IgD-negative memory B cell (primary cell): ENCODE measurements at regions not wholly inside any gene's neighbourhood (a gene's known extent, or its start where the extent isn't known, plus 50 kb on each side); places are given as distances from the start of the nearest gene placed in this dataset.

Source experiments
- H3K27ac Mint-ChIP-seq, 3 donors: one replicate each; pipeline ENCODE4 v1.8.0; 2020 to 2022; ENCODE audit warnings: mild to moderate bottlenecking in 3 of 3, mixed read lengths in 3 of 3, moderate library complexity in 1 of 3
- H3K27me3 Mint-ChIP-seq: one replicate; pipeline ENCODE4 v1.8.0; 2021; ENCODE audit warnings: mixed read lengths
- H3K36me3 Mint-ChIP-seq: one replicate; pipeline ENCODE4 v1.8.0; 2020; ENCODE audit warnings: mild to moderate bottlenecking, mixed read lengths
- H3K4me1 Mint-ChIP-seq, 3 donors: one replicate each; pipeline ENCODE4 v1.8.0; 2020 to 2022; ENCODE audit warnings: mixed read lengths in 3 of 3, mild to moderate bottlenecking in 1 of 3
- H3K4me3 Mint-ChIP-seq, 4 donors: one replicate each; pipeline ENCODE4 v1.8.0; 2020 to 2022; ENCODE audit warnings: mild to moderate bottlenecking in 4 of 4, mixed read lengths in 4 of 4, moderate library complexity in 3 of 4
- H3K9me3 Mint-ChIP-seq, 3 donors: one replicate each; pipeline ENCODE4 v1.8.0; 2020 to 2021; ENCODE audit warnings: mixed read lengths in 3 of 3, mild to moderate bottlenecking in 1 of 3

- H3K9me3 Mint-ChIP-seq = peaks cover 0 to 7% (median 2%) of the 10 kb centered on the region in 3 donors
- H3K27ac Mint-ChIP-seq = peak overlapping the region in 1 of 3 donors; percentile 49
- H3K36me3 Mint-ChIP-seq = no peaks in the 10 kb centered on the region
- H3K4me3 Mint-ChIP-seq = no peak overlapping the region
- peaks cover 0 to 3% (median 0%) of the 10 kb centered on the region in 3 donors for H3K4me1 Mint-ChIP-seq
- peaks cover 2% of the 10 kb centered on the region for H3K27me3 Mint-ChIP-seq
These were observed 150.2 kb downstream of the TNFSF13B start for GRCh38 chr13:108419768-108420167.

DNA sequence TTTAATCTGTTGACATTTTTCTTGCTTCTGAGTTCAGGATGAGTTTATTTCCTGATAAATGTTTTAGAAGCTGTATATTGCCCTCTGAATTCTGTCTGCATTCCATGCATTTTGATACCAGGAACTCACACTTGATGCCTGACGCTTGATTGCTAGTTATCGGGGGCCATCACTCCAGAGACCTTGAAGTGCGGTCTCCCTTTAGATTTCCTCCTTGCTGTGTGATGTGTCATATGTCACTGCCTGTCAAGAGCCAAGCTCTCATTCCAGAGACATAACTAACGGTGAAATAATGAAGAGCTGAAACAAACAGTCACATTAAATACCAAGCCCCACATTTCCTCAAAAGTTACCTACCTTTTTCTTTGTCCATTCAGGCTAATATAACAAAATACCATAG is 155.5 kb downstream of the TNFSF13B start:
- H3K36me3 Mint-ChIP-seq = no peaks in the 10 kb centered on the region
- H3K27ac Mint-ChIP-seq = no peak overlapping the region
- H3K4me3 Mint-ChIP-seq = no peak overlapping the region
- peaks cover 0 to 1% (median 0%) of the 10 kb centered on the region in 3 donors for H3K9me3 Mint-ChIP-seq
- peaks cover 2% of the 10 kb centered on the region for H3K27me3 Mint-ChIP-seq
- H3K4me1 Mint-ChIP-seq = peaks cover 0 to 2% (median 0%) of the 10 kb centered on the region in 3 donors

DNA sequence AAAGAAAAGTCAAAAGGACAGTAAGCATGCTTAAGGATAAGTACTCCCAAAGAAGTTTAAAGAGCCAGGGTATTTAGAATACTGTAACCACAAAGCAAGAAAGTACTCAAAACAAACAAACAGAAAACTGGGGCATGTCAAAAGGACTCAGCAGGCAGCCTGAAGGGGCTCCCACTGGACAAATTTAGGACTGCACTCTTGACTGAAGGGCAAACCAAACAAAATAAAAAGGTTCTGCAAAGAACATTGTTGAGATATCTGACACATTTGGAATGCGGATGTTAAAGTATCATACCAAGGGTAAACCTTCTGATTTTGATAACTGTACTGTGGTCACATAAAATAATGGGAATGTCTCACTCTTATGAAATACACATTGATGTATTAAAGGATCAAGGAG is 157.4 kb downstream of the TNFSF13B start:
- Mint-ChIP-seq H3K27me3 (no peaks in the 10 kb centered on the region), H3K4me1 (peaks cover 0 to 2% (median 0%) of the 10 kb centered on the region in 3 donors), H3K9me3 (peaks cover 0 to 1% (median 0%) of the 10 kb centered on the region in 3 donors), H3K4me3 (no peak overlapping the region), H3K36me3 (no peaks in the 10 kb centered on the region), H3K27ac (no peak overlapping the region)

DNA sequence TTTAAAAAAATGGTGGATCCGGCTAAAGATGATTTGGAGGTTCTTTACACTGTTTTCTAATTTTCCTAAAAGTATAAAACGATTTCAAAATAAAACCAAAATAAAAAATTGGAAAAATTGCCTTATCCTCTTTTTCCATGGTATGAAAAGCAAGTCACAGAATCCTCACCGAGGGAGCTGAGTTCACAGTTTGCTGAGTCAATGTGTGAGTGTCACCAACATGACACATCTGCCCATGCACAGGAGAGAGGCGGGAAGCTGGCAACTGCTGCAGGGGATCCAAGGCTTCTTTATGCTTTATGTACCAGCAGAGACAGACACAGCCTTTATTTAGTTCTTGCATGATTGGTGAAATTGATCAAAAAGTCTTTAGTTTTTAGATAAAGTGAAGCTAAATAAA is 157.8 kb downstream of the TNFSF13B start:
- Mint-ChIP-seq H3K27me3 (no peaks in the 10 kb centered on the region), H3K4me3 (no peak overlapping the region), H3K36me3 (no peaks in the 10 kb centered on the region), H3K4me1 (peaks cover 0 to 2% (median 0%) of the 10 kb centered on the region in 3 donors), H3K27ac (no peak overlapping the region), H3K9me3 (peaks cover 0 to 1% (median 0%) of the 10 kb centered on the region in 3 donors)

GRCh38 chr13:108428691-108429090 is 159.2 kb downstream of the TNFSF13B start:
- H3K36me3 Mint-ChIP-seq = no peaks in the 10 kb centered on the region
- H3K9me3 Mint-ChIP-seq = peaks cover 0 to 1% (median 0%) of the 10 kb centered on the region in 3 donors
- no peaks in the 10 kb centered on the region for H3K27me3 Mint-ChIP-seq
- no peak overlapping the region for H3K4me3 Mint-ChIP-seq
- H3K4me1 Mint-ChIP-seq = no peaks in the 10 kb centered on the region
- H3K27ac Mint-ChIP-seq = no peak overlapping the region

- Mint-ChIP-seq H3K4me1 (no peaks in the 10 kb centered on the region), H3K4me3 (no peak overlapping the region), H3K27me3 (no peaks in the 10 kb centered on the region), H3K27ac (no peak overlapping the region), H3K36me3 (no peaks in the 10 kb centered on the region), H3K9me3 (no peaks in the 10 kb centered on the region)
These were observed 164.6 kb downstream of the TNFSF13B start for GRCh38 chr13:108433976-108434755.

GRCh38 chr13:108435393-108436149 is 166.1 kb downstream of the TNFSF13B start:
- H3K27me3 Mint-ChIP-seq = no peaks in the 10 kb centered on the region
- no peak overlapping the region for H3K27ac Mint-ChIP-seq
- H3K9me3 Mint-ChIP-seq = no peaks in the 10 kb centered on the region
- H3K36me3 Mint-ChIP-seq = no peaks in the 10 kb centered on the region
- H3K4me3 Mint-ChIP-seq = no peak overlapping the region
- H3K4me1 Mint-ChIP-seq = no peaks in the 10 kb centered on the region

- no peaks in the 10 kb centered on the region for H3K9me3 Mint-ChIP-seq
- no peaks in the 10 kb centered on the region for H3K36me3 Mint-ChIP-seq
- no peaks in the 10 kb centered on the region for H3K27me3 Mint-ChIP-seq
- H3K27ac Mint-ChIP-seq = no peak overlapping the region
- no peak overlapping the region for H3K4me3 Mint-ChIP-seq
- H3K4me1 Mint-ChIP-seq = no peaks in the 10 kb centered on the region
These were observed 168.0 kb downstream of the TNFSF13B start for GRCh38 chr13:108437496-108437895.

GRCh38 chr13:108439556-108439955 is 170.0 kb downstream of the TNFSF13B start:
- Mint-ChIP-seq H3K4me3 (no peak overlapping the region), H3K4me1 (no peaks in the 10 kb centered on the region), H3K27me3 (no peaks in the 10 kb centered on the region), H3K36me3 (no peaks in the 10 kb centered on the region), H3K9me3 (no peaks in the 10 kb centered on the region), H3K27ac (no peak overlapping the region)

DNA sequence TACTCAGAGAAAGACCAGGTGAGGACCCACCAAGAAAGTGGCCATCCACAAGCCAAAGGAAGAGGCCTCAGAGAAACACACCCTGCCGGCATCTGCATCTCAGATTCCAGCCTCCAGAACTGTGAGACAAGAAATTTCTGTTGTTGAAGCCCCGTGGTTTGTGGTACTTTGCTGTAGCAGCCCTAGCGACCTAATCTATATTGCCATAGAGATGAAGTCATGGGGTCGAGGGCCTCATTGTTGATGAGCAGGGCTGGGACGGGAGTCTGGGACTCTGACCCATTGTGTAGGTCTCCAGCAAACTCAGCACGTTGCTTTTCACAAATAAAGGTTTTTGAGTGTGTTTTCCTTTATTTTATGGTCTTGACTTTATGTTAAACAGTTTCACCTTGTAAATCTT is 174.9 kb downstream of the TNFSF13B start:
- no peaks in the 10 kb centered on the region for H3K9me3 Mint-ChIP-seq
- H3K36me3 Mint-ChIP-seq = no peaks in the 10 kb centered on the region
- H3K4me3 Mint-ChIP-seq = no peak overlapping the region
- H3K27ac Mint-ChIP-seq = no peak overlapping the region
- no peaks in the 10 kb centered on the region for H3K4me1 Mint-ChIP-seq
- no peaks in the 10 kb centered on the region for H3K27me3 Mint-ChIP-seq

DNA sequence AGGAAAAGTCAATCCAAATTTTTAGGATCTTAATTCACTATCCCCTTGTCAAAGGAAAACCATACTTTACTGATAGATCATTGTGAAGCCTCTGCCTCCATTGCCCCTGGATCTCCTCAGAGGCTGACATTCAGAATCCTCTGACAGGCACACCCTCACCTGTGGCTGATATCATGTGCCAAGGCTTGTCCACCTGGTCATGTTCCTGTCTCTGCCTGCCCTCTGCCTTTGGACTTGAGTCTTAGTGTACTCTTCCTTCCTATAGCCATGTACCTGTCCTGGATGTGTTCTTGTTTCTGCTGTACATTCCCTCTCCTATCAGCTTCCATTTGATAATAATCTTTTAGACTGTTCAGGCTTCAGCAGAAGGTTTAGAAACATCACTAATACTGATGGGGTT is 179.4 kb downstream of the TNFSF13B start:
- no peaks in the 10 kb centered on the region for H3K4me1 Mint-ChIP-seq
- H3K36me3 Mint-ChIP-seq = no peaks in the 10 kb centered on the region
- no peaks in the 10 kb centered on the region for H3K9me3 Mint-ChIP-seq
- H3K27ac Mint-ChIP-seq = no peak overlapping the region
- no peaks in the 10 kb centered on the region for H3K27me3 Mint-ChIP-seq
- no peak overlapping the region for H3K4me3 Mint-ChIP-seq

DNA sequence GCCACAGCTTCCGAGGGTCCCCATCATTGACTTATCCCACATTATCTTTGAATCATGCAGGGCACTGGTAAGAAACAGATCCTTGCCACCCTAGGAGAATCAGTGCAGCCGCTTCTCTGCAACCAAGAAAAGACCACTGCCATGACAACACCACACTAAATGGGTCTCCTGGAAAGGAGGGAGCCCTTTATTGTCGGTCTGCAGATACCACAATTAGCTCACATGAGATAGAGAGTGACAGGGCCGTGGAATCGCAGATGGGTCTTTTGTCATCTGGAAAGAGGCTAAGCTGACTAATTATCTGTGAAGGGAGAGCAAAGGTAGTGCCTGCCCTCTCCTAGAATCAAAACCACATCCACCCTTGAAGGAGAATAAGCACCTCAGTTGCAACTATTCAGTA is 178.3 kb upstream of the MYO16 start:
- Mint-ChIP-seq H3K4me1 (no peaks in the 10 kb centered on the region), H3K27ac (no peak overlapping the region), H3K4me3 (no peak overlapping the region), H3K36me3 (no peaks in the 10 kb centered on the region), H3K27me3 (no peaks in the 10 kb centered on the region), H3K9me3 (peaks cover 0 to 2% (median 0%) of the 10 kb centered on the region in 3 donors)

- Mint-ChIP-seq H3K4me3 (no peak overlapping the region), H3K27me3 (no peaks in the 10 kb centered on the region), H3K9me3 (peaks cover 0 to 9% (median 2%) of the 10 kb centered on the region in 3 donors), H3K36me3 (no peaks in the 10 kb centered on the region), H3K4me1 (peaks cover 0 to 1% (median 0%) of the 10 kb centered on the region in 3 donors), H3K27ac (no peak overlapping the region)
These were observed 174.1 kb upstream of the MYO16 start for GRCh38 chr13:108455320-108455719.

- no peaks in the 10 kb centered on the region for H3K36me3 Mint-ChIP-seq
- H3K4me1 Mint-ChIP-seq = peaks cover 0 to 1% (median 0%) of the 10 kb centered on the region in 3 donors
- no peak overlapping the region for H3K4me3 Mint-ChIP-seq
- peaks cover 0 to 9% (median 0%) of the 10 kb centered on the region in 3 donors for H3K9me3 Mint-ChIP-seq
- H3K27ac Mint-ChIP-seq = no peak overlapping the region
- no peaks in the 10 kb centered on the region for H3K27me3 Mint-ChIP-seq
These were observed 169.4 kb upstream of the MYO16 start for GRCh38 chr13:108460043-108460442.

GRCh38 chr13:108460746-108461145 is 168.7 kb upstream of the MYO16 start:
- peaks cover 0 to 9% (median 0%) of the 10 kb centered on the region in 3 donors for H3K9me3 Mint-ChIP-seq
- no peak overlapping the region for H3K27ac Mint-ChIP-seq
- no peaks in the 10 kb centered on the region for H3K36me3 Mint-ChIP-seq
- no peaks in the 10 kb centered on the region for H3K27me3 Mint-ChIP-seq
- peaks cover 0 to 1% (median 0%) of the 10 kb centered on the region in 3 donors for H3K4me1 Mint-ChIP-seq
- H3K4me3 Mint-ChIP-seq = no peak overlapping the region
